ENCODE measurements at regions not wholly inside any gene's neighbourhood (a gene's known extent, or its start where the extent isn't known, plus 50 kb on each side); places are given as distances from the start of the nearest gene placed in this dataset.

DNA sequence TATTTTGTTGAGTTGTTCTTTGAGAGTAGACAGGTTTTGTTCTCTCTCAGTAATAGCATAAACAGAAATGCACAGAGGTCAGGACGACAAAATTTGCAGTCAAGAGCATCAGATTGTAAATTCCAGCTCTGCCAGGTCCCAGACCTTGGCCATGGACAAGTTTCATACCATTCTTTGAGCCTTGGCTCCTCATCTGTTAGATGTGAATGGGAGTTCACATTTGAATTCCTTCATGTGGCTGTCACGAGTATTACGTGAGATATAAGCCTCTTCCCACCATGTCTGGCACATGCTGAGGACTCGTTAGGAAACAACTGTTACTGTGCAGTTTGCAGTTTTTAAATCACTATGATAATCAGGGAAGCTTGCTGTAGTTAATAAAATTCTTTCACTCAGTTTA is 93.2 kb upstream of the KCTD3 start:
- no peak for TF ChIP-seq CTCF (IDR thresholded peaks at IDR 0.05; ENCODE audit: borderline replicate concordance, extremely low read depth, insufficient read depth)
- Histone ChIP-seq H3K9ac (ENCODE audit: low read length in 3 of 3) (no peak overlapping the region), H3K36me3 (ENCODE audit: control insufficient read depth in 2 of 3, insufficient read depth in 3 of 3, low read length in 3 of 3) (no peaks in the 10 kb centered on the region), H3K27me3 (ENCODE audit: control insufficient read depth, insufficient read depth, low read length) (no peaks in the 10 kb centered on the region), H3K4me3 (ENCODE audit: low read length in 3 of 3) (no peak overlapping the region), H3K4me1 (ENCODE audit: control insufficient read depth in 2 of 3, insufficient read depth in 2 of 3, low read depth in 1 of 3, low read length in 3 of 3) (no peaks in the 10 kb centered on the region), H3K27ac (ENCODE audit: low read depth in 2 of 2, low read length in 2 of 2) (no peak overlapping the region), H3K9me3 (ENCODE audit: control insufficient read depth in 2 of 3, insufficient read depth in 1 of 3, low read length in 3 of 3) (peaks cover 0 to 6% (median 0%) of the 10 kb centered on the region in 3 donors)
- FAIRE-seq (no peak), DNase-seq (no peak)
- intact Hi-C loops (cut with DNase I), result no loop called here

GRCh38 chr1:215474940-215475339 is 92.2 kb upstream of the KCTD3 start:
- Histone ChIP-seq H3K9ac (ENCODE audit: low read length in 3 of 3) (no peak overlapping the region), H3K27ac (ENCODE audit: low read depth in 2 of 2, low read length in 2 of 2) (no peak overlapping the region), H3K4me1 (ENCODE audit: control insufficient read depth in 2 of 3, insufficient read depth in 2 of 3, low read depth in 1 of 3, low read length in 3 of 3) (no peaks in the 10 kb centered on the region), H3K36me3 (ENCODE audit: control insufficient read depth in 2 of 3, insufficient read depth in 3 of 3, low read length in 3 of 3) (no peaks in the 10 kb centered on the region), H3K4me3 (ENCODE audit: low read length in 3 of 3) (no peak overlapping the region), H3K27me3 (ENCODE audit: control insufficient read depth, insufficient read depth, low read length) (no peaks in the 10 kb centered on the region), H3K9me3 (ENCODE audit: control insufficient read depth in 2 of 3, insufficient read depth in 1 of 3, low read length in 3 of 3) (peaks cover 0 to 6% (median 0%) of the 10 kb centered on the region in 3 donors)
- intact Hi-C loops (cut with DNase I), result no loop called here
- no peak for FAIRE-seq
- TF ChIP-seq CTCF (IDR thresholded peaks at IDR 0.05; ENCODE audit: borderline replicate concordance, extremely low read depth, insufficient read depth), result no peak
- DNase-seq, result no peak

GRCh38 chr1:215475796-215476481 is 91.2 kb upstream of the KCTD3 start:
- Histone ChIP-seq H3K27me3 (ENCODE audit: control insufficient read depth, insufficient read depth, low read length) (no peaks in the 10 kb centered on the region), H3K4me3 (ENCODE audit: low read length in 3 of 3) (no peak overlapping the region), H3K9ac (ENCODE audit: low read length in 3 of 3) (no peak overlapping the region), H3K36me3 (ENCODE audit: control insufficient read depth in 2 of 3, insufficient read depth in 3 of 3, low read length in 3 of 3) (no peaks in the 10 kb centered on the region), H3K27ac (ENCODE audit: low read depth in 2 of 2, low read length in 2 of 2) (no peak overlapping the region), H3K4me1 (ENCODE audit: control insufficient read depth in 2 of 3, insufficient read depth in 2 of 3, low read depth in 1 of 3, low read length in 3 of 3) (no peaks in the 10 kb centered on the region), H3K9me3 (ENCODE audit: control insufficient read depth in 2 of 3, insufficient read depth in 1 of 3, low read length in 3 of 3) (peaks cover 0 to 6% (median 0%) of the 10 kb centered on the region in 3 donors)
- TF ChIP-seq CTCF (IDR thresholded peaks at IDR 0.05; ENCODE audit: borderline replicate concordance, extremely low read depth, insufficient read depth), result no peak
- DNase-seq (no peak), FAIRE-seq (no peak)
- intact Hi-C loops (cut with DNase I), result no loop called here

GRCh38 chr1:215476541-215476940 is 90.6 kb upstream of the KCTD3 start:
- DNase-seq (no peak), FAIRE-seq (no peak)
- Histone ChIP-seq H3K9me3 (ENCODE audit: control insufficient read depth in 2 of 3, insufficient read depth in 1 of 3, low read length in 3 of 3) (peaks cover 0 to 6% (median 0%) of the 10 kb centered on the region in 3 donors), H3K4me1 (ENCODE audit: control insufficient read depth in 2 of 3, insufficient read depth in 2 of 3, low read depth in 1 of 3, low read length in 3 of 3) (no peaks in the 10 kb centered on the region), H3K27ac (ENCODE audit: low read depth in 2 of 2, low read length in 2 of 2) (no peak overlapping the region), H3K9ac (ENCODE audit: low read length in 3 of 3) (no peak overlapping the region), H3K27me3 (ENCODE audit: control insufficient read depth, insufficient read depth, low read length) (no peaks in the 10 kb centered on the region), H3K36me3 (ENCODE audit: control insufficient read depth in 2 of 3, insufficient read depth in 3 of 3, low read length in 3 of 3) (no peaks in the 10 kb centered on the region), H3K4me3 (ENCODE audit: low read length in 3 of 3) (no peak overlapping the region)
- intact Hi-C loops (cut with DNase I), result no loop called here
- no peak for TF ChIP-seq CTCF (IDR thresholded peaks at IDR 0.05; ENCODE audit: borderline replicate concordance, extremely low read depth, insufficient read depth)

Measured in kidney (tissue), 13 donors.